ENCODE measurements at regions not wholly inside any gene's neighbourhood (a gene's known extent, or its start where the extent isn't known, plus 50 kb on each side); places are given as distances from the start of the nearest gene placed in this dataset.
"Not testable (repeated sequence)": the region's sequence is repeated elsewhere in the genome, so short reads cannot be mapped to it uniquely, and the experiment has no call there.

- peak overlapping the region; percentile 43 to 62 for H3K27ac ChIP-seq (ENCODE audit: low read depth in 2 of 2, low read length in 2 of 2)
- H3K4me3 ChIP-seq (ENCODE audit: low read length in 2 of 2); H3K36me3 ChIP-seq (ENCODE audit: control insufficient read depth in 2 of 2, insufficient read depth in 2 of 2, low read length in 2 of 2); H3K27me3 ChIP-seq (ENCODE audit: control insufficient read depth in 2 of 2, insufficient read depth in 2 of 2, low read length in 2 of 2); H3K9me3 ChIP-seq (ENCODE audit: control insufficient read depth in 2 of 2, low read length in 2 of 2): not testable (repeated sequence)
- H3K4me1 ChIP-seq (ENCODE audit: control insufficient read depth in 2 of 2, insufficient read depth in 2 of 2, low read length in 2 of 2), result peaks cover 10 to 14% of the 10 kb centered on the region in 2 donors
- peak overlapping the region in 1 of 2 donors; percentile 44 for H3K9ac ChIP-seq (ENCODE audit: low read depth in 1 of 2, low read length in 2 of 2)
These were observed 110.9 kb downstream of the PPIAL4G start for GRCh38 chr1:148372051-148372726.

GRCh38 chr1:148371551-148371994 lies 111.5 kb downstream of the PPIAL4G start:
- H3K4me1 ChIP-seq (ENCODE audit: control insufficient read depth in 2 of 2, insufficient read depth in 2 of 2, low read length in 2 of 2), result peaks cover 10 to 14% of the 10 kb centered on the region in 2 donors
- not testable (repeated sequence) for H3K9me3 ChIP-seq (ENCODE audit: control insufficient read depth in 2 of 2, low read length in 2 of 2); H3K27me3 ChIP-seq (ENCODE audit: control insufficient read depth in 2 of 2, insufficient read depth in 2 of 2, low read length in 2 of 2); H3K9ac ChIP-seq (ENCODE audit: low read depth in 1 of 2, low read length in 2 of 2); H3K4me3 ChIP-seq (ENCODE audit: low read length in 2 of 2); H3K36me3 ChIP-seq (ENCODE audit: control insufficient read depth in 2 of 2, insufficient read depth in 2 of 2, low read length in 2 of 2)
- peak overlapping the region in 1 of 2 donors; percentile 28 for H3K27ac ChIP-seq (ENCODE audit: low read depth in 2 of 2, low read length in 2 of 2)

- H3K4me3 ChIP-seq (ENCODE audit: low read length in 2 of 2); H3K9ac ChIP-seq (ENCODE audit: low read depth in 1 of 2, low read length in 2 of 2); H3K27me3 ChIP-seq (ENCODE audit: control insufficient read depth in 2 of 2, insufficient read depth in 2 of 2, low read length in 2 of 2); H3K27ac ChIP-seq (ENCODE audit: low read depth in 2 of 2, low read length in 2 of 2); H3K36me3 ChIP-seq (ENCODE audit: control insufficient read depth in 2 of 2, insufficient read depth in 2 of 2, low read length in 2 of 2); H3K9me3 ChIP-seq (ENCODE audit: control insufficient read depth in 2 of 2, low read length in 2 of 2): not testable (repeated sequence)
- peaks cover 10 to 14% of the 10 kb centered on the region in 2 donors for H3K4me1 ChIP-seq (ENCODE audit: control insufficient read depth in 2 of 2, insufficient read depth in 2 of 2, low read length in 2 of 2)
These were observed 112.4 kb downstream of the PPIAL4G start for GRCh38 chr1:148370661-148371060.

GRCh38 chr1:148367596-148367995 lies 115.5 kb downstream of the PPIAL4G start:
- Histone ChIP-seq H3K9me3 (ENCODE audit: control insufficient read depth in 2 of 2, low read length in 2 of 2) (no peaks in the 10 kb centered on the region), H3K9ac (ENCODE audit: low read depth in 1 of 2, low read length in 2 of 2) (no peak overlapping the region), H3K4me3 (ENCODE audit: low read length in 2 of 2) (no peak overlapping the region), H3K36me3 (ENCODE audit: control insufficient read depth in 2 of 2, insufficient read depth in 2 of 2, low read length in 2 of 2) (no peaks in the 10 kb centered on the region), H3K27ac (ENCODE audit: low read depth in 2 of 2, low read length in 2 of 2) (no peak overlapping the region), H3K4me1 (ENCODE audit: control insufficient read depth in 2 of 2, insufficient read depth in 2 of 2, low read length in 2 of 2) (peaks cover 5 to 8% of the 10 kb centered on the region in 2 donors), H3K27me3 (ENCODE audit: control insufficient read depth in 2 of 2, insufficient read depth in 2 of 2, low read length in 2 of 2) (no peaks in the 10 kb centered on the region)

GRCh38 chr1:148366136-148366753 lies 116.9 kb downstream of the PPIAL4G start:
- H3K9me3 ChIP-seq (ENCODE audit: control insufficient read depth in 2 of 2, low read length in 2 of 2); H3K36me3 ChIP-seq (ENCODE audit: control insufficient read depth in 2 of 2, insufficient read depth in 2 of 2, low read length in 2 of 2); H3K9ac ChIP-seq (ENCODE audit: low read depth in 1 of 2, low read length in 2 of 2); H3K27me3 ChIP-seq (ENCODE audit: control insufficient read depth in 2 of 2, insufficient read depth in 2 of 2, low read length in 2 of 2); H3K4me1 ChIP-seq (ENCODE audit: control insufficient read depth in 2 of 2, insufficient read depth in 2 of 2, low read length in 2 of 2); H3K4me3 ChIP-seq (ENCODE audit: low read length in 2 of 2); H3K27ac ChIP-seq (ENCODE audit: low read depth in 2 of 2, low read length in 2 of 2): not testable (repeated sequence)

GRCh38 chr1:148365151-148365550 lies 118.0 kb downstream of the PPIAL4G start:
- H3K9ac ChIP-seq (ENCODE audit: low read depth in 1 of 2, low read length in 2 of 2); H3K27me3 ChIP-seq (ENCODE audit: control insufficient read depth in 2 of 2, insufficient read depth in 2 of 2, low read length in 2 of 2); H3K36me3 ChIP-seq (ENCODE audit: control insufficient read depth in 2 of 2, insufficient read depth in 2 of 2, low read length in 2 of 2); H3K9me3 ChIP-seq (ENCODE audit: control insufficient read depth in 2 of 2, low read length in 2 of 2); H3K27ac ChIP-seq (ENCODE audit: low read depth in 2 of 2, low read length in 2 of 2); H3K4me1 ChIP-seq (ENCODE audit: control insufficient read depth in 2 of 2, insufficient read depth in 2 of 2, low read length in 2 of 2); H3K4me3 ChIP-seq (ENCODE audit: low read length in 2 of 2): not testable (repeated sequence)

- H3K36me3 ChIP-seq (ENCODE audit: control insufficient read depth in 2 of 2, insufficient read depth in 2 of 2, low read length in 2 of 2); H3K27ac ChIP-seq (ENCODE audit: low read depth in 2 of 2, low read length in 2 of 2); H3K9me3 ChIP-seq (ENCODE audit: control insufficient read depth in 2 of 2, low read length in 2 of 2); H3K9ac ChIP-seq (ENCODE audit: low read depth in 1 of 2, low read length in 2 of 2); H3K4me3 ChIP-seq (ENCODE audit: low read length in 2 of 2); H3K27me3 ChIP-seq (ENCODE audit: control insufficient read depth in 2 of 2, insufficient read depth in 2 of 2, low read length in 2 of 2); H3K4me1 ChIP-seq (ENCODE audit: control insufficient read depth in 2 of 2, insufficient read depth in 2 of 2, low read length in 2 of 2): not testable (repeated sequence)
These were observed 119.1 kb downstream of the PPIAL4G start for GRCh38 chr1:148363979-148364378.

GRCh38 chr1:148363439-148363810 lies 119.7 kb downstream of the PPIAL4G start:
- H3K27me3 ChIP-seq (ENCODE audit: control insufficient read depth in 2 of 2, insufficient read depth in 2 of 2, low read length in 2 of 2), result peaks cover 4 to 6% of the 10 kb centered on the region in 2 donors
- H3K9me3 ChIP-seq (ENCODE audit: control insufficient read depth in 2 of 2, low read length in 2 of 2), result no peaks in the 10 kb centered on the region
- H3K27ac ChIP-seq (ENCODE audit: low read depth in 2 of 2, low read length in 2 of 2), result no peak overlapping the region
- H3K36me3 ChIP-seq (ENCODE audit: control insufficient read depth in 2 of 2, insufficient read depth in 2 of 2, low read length in 2 of 2), result no peaks in the 10 kb centered on the region
- H3K4me1 ChIP-seq (ENCODE audit: control insufficient read depth in 2 of 2, insufficient read depth in 2 of 2, low read length in 2 of 2), result peaks cover 6 to 8% of the 10 kb centered on the region in 2 donors
- H3K4me3 ChIP-seq (ENCODE audit: low read length in 2 of 2), result no peak overlapping the region
- H3K9ac ChIP-seq (ENCODE audit: low read depth in 1 of 2, low read length in 2 of 2), result no peak overlapping the region

GRCh38 chr1:148362626-148363438 lies 120.3 kb downstream of the PPIAL4G start:
- peaks cover 4 to 6% of the 10 kb centered on the region in 2 donors for H3K27me3 ChIP-seq (ENCODE audit: control insufficient read depth in 2 of 2, insufficient read depth in 2 of 2, low read length in 2 of 2)
- H3K4me1 ChIP-seq (ENCODE audit: control insufficient read depth in 2 of 2, insufficient read depth in 2 of 2, low read length in 2 of 2), result peaks cover 6 to 8% of the 10 kb centered on the region in 2 donors
- H3K9me3 ChIP-seq (ENCODE audit: control insufficient read depth in 2 of 2, low read length in 2 of 2), result no peaks in the 10 kb centered on the region
- H3K36me3 ChIP-seq (ENCODE audit: control insufficient read depth in 2 of 2, insufficient read depth in 2 of 2, low read length in 2 of 2), result no peaks in the 10 kb centered on the region
- no peak overlapping the region for H3K27ac ChIP-seq (ENCODE audit: low read depth in 2 of 2, low read length in 2 of 2)
- no peak overlapping the region for H3K9ac ChIP-seq (ENCODE audit: low read depth in 1 of 2, low read length in 2 of 2)
- H3K4me3 ChIP-seq (ENCODE audit: low read length in 2 of 2), result peak overlapping the region; percentile 37 to 57

GRCh38 chr1:148362216-148362611 lies 120.9 kb downstream of the PPIAL4G start:
- no peaks in the 10 kb centered on the region for H3K36me3 ChIP-seq (ENCODE audit: control insufficient read depth in 2 of 2, insufficient read depth in 2 of 2, low read length in 2 of 2)
- H3K27me3 ChIP-seq (ENCODE audit: control insufficient read depth in 2 of 2, insufficient read depth in 2 of 2, low read length in 2 of 2), result peaks cover 4 to 6% of the 10 kb centered on the region in 2 donors
- peak overlapping the region; percentile 57 to 60 for H3K4me3 ChIP-seq (ENCODE audit: low read length in 2 of 2)
- H3K9ac ChIP-seq (ENCODE audit: low read depth in 1 of 2, low read length in 2 of 2), result peak overlapping the region; percentile 3 to 58
- H3K4me1 ChIP-seq (ENCODE audit: control insufficient read depth in 2 of 2, insufficient read depth in 2 of 2, low read length in 2 of 2), result peaks cover 6 to 8% of the 10 kb centered on the region in 2 donors
- H3K9me3 ChIP-seq (ENCODE audit: control insufficient read depth in 2 of 2, low read length in 2 of 2), result no peaks in the 10 kb centered on the region
- H3K27ac ChIP-seq (ENCODE audit: low read depth in 2 of 2, low read length in 2 of 2), result peak overlapping the region; percentile 59 to 64
